Islet of Langerhans (tissue), 1 donor: ENCODE measurements at regions not wholly inside any gene's neighbourhood (a gene's known extent, or its start where the extent isn't known, plus 50 kb on each side); places are given as distances from the start of the nearest gene placed in this dataset.

Experiments
- FAIRE-seq: peaks from one replicate; lab custom pipeline; 2011; peaks lifted over from hg19 to GRCh38; lab: Jason Lieb, UNC

DNA sequence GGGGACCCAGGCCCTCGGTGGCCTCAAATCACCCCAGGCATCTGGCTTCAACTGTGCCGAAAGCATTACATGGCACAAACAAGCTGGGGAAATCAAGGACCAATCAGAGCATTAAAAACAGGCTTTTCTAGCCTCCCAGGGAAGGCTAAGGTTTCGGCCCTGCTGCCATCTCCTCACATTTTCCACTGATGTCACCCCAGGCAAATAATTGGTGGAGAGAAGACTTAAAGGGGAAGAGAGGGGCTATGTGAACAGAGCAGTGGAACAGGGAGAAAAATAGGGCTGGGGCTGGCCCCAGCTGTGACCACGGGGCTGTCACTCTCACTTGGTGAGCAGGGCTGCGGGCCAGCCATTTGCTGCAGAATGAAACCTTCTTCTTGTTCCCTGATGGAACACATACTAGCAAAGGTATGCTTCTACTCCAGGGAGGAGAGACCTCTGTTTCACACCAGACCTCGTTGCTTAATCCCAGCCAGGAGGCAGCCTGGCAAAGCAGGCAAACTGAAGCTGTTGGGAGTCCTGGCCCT is 581.3 kb downstream of the SOX6 start:
- no peak for FAIRE-seq

DNA sequence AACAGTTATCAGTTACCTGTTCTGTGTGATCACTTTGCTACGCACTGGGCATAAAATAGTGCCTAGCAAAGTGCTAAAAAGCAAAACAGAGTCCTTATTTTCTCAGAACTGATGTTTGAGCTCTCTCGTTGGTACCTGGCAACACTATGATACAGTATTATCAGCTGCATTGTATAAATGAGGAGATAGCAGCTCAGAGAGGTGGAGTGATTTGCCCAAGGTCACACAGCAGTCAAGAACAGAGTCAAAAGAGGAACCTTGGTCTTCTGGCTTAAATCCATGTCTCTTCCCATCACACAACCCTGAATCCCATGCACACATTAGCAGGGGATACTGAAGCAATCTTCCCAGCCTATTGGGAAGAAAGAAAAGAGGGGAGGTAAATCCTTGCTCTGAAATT is 580.5 kb downstream of the SOX6 start:
- no peak for FAIRE-seq

DNA sequence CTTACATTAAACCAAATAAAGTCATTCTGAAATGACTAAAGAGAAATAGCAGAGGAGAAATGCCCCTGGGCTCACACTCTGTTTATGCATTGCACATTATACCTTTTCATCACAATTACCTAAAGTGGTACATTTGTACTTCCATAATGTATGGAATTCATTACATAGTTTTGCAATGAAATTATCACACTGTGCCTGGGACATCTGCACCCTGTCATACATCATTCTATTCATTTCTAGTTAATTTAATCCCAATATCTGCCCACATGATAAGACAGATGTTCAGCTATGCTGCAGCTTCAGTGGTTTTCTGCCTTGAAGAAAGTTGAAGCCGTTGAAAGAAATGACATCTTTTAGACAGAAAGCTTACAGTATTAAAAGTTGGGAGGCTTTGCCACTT is 580.0 kb downstream of the SOX6 start:
- no peak for FAIRE-seq

DNA sequence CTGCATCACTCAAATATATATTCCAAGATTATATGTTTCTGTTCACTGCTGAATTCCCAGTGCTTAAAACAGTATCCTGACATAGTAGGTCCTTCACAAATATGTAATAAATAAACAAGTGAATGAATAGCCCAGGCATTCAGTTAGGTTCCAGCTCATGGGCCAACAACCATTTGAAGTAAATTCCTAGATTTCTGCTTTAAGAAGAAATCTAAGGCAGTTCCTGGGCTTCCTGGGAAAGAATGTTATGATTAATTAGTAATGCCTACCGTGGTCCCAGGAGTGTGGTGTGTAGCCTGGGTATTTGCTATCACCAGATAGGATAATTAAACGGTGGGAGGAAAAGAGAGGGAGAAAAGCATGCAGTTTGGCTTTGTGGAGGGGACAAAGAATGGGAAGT is 576.8 kb downstream of the SOX6 start:
- FAIRE-seq, result no peak

DNA sequence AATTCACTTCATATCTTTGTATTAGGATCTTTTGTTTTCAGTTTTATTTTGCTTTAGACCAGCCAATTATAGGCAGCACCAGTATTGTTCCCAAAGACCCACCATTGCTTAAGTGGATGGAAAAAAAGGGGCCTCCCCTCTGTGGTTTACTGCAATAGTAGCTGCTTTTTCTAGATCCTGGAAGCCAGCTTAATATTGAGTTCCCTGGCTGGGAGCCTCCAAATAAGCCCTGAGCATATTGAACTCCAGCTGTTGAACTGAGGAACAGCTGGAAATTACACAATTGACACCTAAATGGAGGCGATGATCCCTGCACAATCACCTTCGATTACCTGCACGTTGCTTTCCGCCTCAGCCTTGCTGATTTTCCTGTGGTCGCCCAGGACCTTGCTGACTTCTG is 576.0 kb downstream of the SOX6 start:
- FAIRE-seq, result no peak

DNA sequence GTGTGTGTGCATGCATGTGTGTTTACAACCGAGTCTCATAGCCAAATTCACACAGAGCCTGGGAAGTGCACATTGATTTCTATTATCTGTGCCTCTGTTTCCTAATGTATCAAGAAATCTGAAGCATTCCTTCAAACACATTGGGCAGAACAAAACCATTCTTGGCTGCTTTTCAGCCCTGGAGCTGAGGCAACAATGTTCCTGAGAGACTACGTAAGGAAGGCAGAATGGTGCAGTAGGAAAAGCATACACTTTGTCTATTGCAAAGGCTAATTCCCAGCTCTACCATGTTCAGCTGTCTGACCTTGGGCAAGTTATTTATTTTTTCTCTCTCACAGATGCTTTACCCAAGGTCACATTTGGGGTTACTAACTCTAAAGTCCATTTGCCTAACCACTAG is 575.5 kb downstream of the SOX6 start:
- FAIRE-seq, result no peak

DNA sequence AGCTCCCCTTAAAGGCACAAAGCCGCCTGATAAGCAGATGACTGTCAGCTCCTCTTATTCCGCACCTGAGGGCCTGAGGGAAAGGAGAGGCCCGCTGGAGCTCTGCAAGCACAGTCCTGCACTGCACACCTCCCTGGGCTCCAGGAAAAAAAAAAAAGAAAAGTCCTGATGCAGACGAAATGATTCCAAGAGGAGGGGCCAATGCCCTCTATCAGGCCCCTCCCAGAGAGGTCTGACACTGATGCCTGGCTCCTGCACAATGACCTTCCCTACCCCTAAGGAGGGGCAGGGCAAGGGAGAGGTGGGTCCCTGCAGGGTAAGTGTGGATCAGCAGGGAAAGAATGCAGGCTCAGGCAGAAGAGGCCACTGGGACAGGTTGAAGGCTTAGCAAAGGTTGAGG is 572.7 kb downstream of the SOX6 start:
- no peak for FAIRE-seq

DNA sequence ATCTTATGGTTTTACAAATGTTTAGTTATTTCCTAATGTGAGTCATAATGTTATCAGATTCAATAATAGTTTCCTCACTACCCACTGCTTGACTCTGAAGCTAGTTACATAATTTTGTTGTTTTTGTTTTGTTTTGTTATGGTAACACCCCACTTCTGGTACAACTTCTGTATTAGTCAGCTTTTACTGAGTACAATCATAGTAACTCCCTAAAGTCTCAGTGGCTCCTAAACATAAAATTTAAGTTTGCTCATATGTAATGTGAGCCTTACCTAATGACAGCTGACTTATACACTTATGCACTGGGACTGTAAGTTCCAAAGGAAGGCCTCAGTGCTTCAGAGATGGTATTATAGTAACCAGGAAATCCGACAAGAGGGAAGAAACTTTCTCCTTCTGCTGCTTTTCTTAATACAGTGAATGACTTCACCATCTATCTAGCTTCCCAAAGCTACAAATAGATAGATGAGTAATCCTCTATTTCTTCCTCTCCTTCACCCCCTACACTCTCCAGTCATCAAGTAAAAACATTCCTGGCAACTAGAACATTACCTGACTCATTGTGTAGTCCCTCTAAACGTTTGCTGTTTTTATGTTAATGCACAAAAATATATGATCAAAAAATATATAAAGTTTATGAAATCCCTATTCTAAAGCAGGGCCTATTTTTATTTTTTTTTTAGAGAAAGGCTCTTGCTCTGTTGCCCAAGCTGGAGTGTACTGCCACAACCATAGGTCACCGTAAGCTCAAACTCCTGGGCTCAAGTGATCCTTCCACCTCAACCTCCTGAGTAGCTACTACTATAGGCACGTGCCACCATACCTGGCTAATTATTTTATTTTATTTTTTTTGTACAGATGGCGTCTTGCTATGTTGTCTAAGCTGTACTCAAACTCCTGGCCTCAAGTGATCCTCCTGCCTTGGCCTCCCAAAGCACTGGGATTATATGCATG is 563.0 kb downstream of the SOX6 start:
- FAIRE-seq, result peak; percentile 9

DNA sequence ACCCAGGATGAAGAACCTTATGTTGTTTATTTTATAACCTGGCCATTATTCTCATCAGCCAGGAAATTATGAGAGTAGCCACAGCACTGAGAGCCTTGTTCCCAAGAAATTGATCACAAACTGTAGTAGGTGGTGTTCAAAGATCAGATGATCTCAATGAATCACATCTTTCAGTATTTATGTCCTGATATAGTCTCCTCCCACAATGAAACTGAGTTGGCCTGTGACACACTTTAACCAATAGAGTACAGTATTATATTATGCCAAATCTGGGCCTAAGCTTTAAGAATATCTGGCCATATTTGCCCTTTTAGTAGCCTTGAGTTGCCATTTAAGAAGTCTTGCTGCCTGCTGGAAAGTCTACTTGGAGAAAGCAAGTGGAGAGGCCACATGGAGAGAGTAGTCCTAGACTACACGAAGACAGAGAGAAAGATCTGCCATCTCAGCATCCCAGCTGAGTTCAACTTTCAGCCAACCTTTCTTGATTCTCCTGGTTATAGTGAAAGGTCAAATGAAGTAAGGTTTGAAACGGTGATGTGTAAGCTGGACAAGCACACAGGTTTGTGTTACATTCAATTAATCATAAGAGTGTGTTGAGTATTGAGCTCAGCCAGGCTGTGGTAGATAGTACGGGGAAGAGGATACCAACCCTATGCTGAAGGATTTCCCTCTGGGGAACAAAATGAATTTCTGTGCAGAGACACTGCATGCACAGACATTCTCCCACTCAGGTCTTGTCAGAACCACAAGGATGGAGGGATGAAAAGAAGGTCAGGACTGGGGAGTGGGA is 561.8 kb downstream of the SOX6 start:
- no peak for FAIRE-seq

DNA sequence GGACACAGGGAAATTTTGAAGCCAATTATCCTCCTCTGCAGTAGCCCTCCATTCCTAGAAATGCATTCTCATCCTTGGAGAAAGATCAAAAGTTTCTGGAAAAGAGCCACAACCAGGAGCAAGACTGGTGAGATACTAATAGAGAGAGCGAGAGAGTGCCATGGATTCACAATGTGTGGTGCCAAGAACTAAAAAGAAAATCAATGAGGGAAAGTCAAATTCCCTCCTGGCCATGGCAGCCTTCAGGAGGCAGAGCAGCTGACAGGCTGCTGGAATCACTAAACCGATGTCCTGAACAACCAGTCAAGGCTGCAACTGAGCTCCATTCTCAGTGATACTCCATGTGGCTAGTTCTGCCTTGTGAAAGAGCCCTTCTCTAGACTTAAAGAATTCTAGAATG is 561.0 kb downstream of the SOX6 start:
- no peak for FAIRE-seq

DNA sequence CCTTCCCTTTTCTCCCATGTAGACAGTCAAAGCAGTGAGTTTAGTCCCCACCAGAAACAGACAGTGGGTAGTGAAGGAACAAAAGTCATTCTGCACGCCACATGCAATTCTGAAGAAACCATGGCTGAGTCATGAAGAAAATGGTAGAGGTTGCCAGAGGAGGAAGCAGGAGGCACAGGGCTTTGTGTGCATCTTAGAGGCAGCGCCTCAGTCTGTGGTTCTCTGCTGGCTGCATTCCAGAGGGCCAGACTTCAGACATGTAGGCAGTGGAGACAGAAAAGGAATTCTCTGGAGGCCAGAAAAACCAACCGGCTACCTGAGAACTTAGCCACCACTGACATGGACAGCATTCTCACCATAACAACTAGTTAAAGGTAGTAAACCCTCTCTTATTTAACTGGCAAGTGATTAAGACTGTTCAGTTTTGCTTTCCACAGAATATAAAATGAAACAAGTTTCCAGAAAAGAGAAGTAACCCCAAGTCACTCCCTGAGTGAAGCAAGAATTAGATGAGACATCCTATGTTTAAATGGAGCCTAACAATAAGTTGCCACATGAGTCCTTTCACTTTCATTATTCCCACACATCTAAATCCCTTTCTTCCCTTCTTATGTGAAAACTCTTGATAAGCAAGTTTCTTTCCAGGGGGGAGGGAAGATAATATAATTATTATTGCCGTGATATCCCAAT is 556.1 kb downstream of the SOX6 start:
- no peak for FAIRE-seq

DNA sequence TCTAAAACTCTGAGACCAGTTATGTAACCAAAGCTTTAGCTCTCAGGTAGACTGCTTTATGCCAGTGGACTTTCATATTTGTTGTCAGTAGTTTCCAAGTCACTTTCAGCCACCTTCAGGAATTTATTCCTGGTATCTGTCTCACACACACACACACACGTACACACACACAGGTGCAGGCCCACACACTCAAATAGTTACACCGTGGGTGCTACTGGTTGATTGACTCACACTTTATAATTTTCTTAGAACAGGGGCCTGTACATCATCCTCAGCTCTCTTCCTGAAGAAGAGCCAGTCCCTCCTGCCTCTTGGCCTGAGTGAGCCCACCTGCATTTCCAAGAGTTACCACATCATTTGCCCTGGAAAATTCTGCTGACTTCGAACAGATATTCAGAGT is 555.2 kb downstream of the SOX6 start:
- no peak for FAIRE-seq

DNA sequence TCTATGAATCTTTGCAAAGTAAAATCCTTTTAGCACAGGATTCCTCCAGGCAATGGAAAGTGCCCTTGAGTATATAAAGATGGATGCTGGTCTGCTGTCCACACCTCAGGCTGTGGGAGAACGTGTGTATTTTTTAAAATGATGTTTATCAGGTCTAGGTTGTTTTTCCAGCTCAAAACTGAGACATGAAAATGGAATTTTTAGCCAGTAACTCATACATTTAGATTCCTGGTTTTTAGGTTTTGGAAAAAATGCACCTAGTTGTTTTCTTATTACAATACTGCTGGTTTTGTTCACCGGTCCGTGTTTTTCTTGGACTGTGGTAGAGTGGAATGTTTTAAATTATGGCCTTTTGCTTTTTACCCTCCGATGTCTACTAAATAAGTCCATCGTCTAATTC is 554.7 kb downstream of the SOX6 start:
- no peak for FAIRE-seq

DNA sequence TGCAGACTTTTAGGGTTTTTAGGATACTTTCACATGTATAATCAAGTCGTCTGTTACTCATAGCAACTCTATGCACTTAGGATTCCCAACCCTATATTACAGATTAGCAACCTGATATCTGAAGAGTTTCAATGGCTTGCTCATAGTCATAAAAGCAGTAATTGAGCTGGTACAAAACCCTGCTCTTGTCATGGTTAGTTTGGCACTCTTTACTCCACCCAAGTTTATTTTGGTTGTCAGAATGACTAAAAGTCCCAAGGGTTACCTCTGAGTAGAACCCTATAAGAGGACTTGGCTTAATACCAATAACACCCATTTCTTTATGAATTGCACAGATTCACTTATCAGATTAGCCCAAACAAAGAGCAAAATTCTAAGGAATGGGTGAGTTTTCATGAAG is 550.6 kb downstream of the SOX6 start:
- FAIRE-seq, result no peak

DNA sequence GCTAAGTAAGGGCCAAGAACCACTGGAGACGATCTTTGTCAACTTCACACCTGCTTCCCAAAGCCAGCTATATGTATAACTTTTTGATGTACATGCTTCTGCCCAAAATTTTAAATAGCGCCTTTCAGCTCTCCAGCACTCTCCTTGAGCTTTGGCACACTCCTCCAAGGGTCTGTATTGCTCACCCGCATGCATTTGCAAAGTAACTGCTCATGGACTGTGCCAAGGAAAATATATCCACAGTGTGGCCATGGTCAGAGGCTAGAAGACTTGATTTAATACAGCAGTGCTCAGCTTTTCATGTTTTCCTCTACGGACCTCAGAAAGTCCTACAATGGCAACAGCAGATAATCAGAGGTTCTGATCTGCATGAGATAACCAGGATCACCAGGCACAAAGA is 550.1 kb downstream of the SOX6 start:
- FAIRE-seq, result no peak

DNA sequence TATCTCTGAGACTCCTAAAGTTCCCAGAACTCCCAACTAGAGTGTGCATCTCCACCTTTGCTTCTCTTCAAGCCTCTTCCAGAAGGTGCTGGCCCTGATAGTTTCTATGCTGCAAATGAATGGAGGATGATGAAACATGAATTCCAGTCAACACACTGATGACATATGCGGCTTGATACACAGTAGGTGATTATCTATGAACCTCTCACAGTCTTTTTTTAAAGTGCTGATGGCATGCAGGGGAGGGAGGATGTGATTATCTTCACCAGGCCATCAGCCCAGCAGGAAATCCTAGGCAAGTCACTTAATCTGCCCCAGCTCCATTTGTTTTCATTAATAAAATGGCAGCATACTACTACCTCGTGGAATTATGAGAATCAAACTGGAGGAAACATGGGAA is 548.5 kb downstream of the SOX6 start:
- no peak for FAIRE-seq

DNA sequence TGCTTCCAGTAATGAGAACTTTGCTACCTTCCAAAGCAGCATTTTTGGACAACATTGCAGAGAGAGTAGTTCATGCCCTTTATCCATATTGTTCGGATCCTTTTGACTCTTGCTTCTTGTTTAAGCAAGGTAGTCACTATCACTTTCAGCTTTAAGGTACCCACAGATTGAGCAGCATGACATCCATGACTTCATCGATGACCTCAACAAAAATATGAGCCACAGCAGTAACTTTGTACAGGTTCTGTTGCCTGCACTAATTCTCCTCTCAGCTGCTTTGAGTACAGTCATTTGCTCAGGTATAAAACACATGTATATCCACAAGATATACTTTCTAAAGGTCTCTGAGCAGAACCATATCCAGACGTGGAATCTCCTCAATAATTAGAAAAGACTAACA is 546.3 kb downstream of the SOX6 start:
- FAIRE-seq, result no peak

DNA sequence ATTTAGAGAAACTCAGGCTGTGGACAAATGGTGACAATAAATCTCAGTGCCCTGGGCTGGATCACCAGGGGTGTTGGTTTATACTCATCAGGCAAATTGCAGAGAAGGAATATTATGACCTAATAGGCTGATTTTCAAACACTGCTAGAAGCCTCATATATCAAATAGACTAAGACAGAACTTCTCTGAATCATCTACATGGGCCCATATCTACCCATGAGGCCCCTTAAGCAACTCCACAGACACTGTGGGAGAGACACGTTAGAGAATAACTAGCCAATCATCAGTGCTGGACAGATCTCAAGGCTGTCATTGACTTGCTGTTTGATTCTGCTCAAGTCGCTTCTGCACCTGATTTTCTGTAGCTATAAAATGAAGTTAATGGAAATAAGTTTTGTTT is 545.8 kb downstream of the SOX6 start:
- no peak for FAIRE-seq

DNA sequence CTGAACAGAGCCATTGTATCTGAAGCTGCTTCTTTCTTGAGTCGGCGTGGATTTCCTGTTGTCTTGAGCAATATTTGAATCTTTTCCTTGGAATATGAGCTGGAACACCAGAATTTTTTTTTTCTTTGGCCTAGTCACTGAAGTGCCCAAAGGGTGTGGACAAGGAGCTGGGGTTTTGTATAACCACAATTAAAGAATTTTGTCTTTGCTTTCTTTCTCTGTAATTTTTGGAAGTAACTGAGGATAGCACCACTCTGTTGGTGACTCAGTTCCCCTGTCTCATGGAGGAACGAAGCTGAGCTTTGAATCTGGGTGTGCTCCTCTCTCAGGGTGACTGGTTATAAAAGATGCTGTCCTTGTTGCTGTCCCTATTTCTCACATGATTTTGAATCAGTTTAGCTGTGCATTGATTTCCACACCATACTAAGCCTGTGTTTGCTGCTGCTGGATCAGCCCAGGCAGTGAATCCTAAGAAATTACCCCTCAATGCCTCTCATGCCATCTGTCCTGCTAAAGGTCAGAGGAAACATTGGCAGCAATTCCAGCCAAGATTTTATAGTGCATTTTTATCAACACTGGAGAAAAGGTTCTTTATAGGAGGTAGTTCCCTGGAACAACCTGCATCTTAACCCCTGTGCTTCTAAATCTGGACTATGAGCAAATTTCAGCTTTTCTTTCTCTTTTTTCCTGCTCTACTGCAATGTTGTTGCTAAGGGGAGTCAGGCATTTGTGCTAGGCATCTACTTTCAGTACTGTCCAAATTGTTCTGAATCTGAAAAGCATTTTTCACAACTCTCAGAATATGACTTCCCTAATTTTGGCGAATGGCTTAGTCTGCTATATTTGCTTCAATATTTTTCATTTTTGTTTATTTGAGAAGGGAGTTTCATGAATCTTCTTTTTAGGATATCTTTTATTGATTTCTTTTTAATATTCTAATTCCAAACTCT is 540.8 kb downstream of the SOX6 start:
- no peak for FAIRE-seq

DNA sequence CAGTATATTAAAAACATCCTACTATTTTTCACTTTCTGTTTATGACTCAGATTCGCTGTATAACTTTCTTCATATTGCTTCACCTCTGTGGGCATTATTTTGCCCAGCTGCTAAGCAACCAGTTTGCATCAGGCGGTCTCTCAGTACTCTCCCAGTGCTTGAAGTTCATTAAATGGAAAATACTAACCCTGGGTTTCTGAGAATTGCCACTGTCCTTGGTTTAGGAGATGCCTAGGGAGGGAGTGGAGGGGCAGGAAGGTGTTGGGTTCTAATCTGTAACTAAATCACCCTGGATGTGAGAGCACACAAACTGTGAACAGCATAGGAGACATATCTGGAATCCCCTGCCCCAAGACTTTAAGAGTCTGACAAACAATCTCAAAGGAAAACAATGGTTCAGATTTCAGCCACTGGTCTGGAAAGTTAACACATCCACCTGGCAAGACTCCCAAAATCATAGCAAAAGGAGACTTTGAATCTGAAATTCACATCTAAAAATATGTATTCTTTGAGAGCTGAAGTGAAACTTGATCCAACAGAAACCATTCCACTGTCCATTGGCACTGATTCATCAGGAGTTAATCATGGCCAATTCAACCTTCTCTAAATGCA is 540.0 kb downstream of the SOX6 start:
- peak; percentile 90 for FAIRE-seq

DNA sequence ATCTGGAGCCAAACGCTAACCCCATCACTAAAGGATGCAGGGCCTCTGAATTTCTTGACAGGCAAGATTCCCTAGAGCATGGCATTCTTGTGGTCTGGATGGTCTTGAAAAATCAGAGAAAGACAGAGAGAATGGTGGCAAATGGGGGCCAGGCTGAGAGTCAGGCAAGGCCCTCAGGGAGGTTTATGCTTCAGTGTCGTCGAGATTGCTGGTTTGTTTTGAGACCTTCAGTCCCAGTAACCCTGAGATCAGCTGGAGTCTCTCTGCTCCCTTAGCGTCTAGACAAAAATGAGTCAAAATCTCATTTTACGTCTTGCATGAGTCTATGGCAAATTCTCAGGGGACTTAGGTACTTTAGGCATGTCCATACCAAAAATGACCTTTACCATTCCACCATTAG is 539.3 kb downstream of the SOX6 start:
- no peak for FAIRE-seq
